Transverse colon (tissue), 3 donors: ENCODE measurements at regions not wholly inside any gene's neighbourhood (a gene's known extent, or its start where the extent isn't known, plus 50 kb on each side); places are given as distances from the start of the nearest gene placed in this dataset.

Experiments used
- EP300 ChIP-seq: sonication (generic); formaldehyde crosslinking; IDR thresholded peaks from one replicate; pipeline ENCODE4 v1.6.1; 2017; ENCODE audit warnings: antibody characterized with exemption, low read depth
- TF ChIP-seq, protein P1 (sequence below), 5 experiments: fragments of 200-600 bp in 3 of 5; fragments of 450-650 bp in 2 of 5; sonication (generic) in 3 of 5; IDR thresholded peaks; 1 replicate in 2 of 5; 2 replicates in 3 of 5; pipeline ENCODE4 v1.5.1; 2016 to 2017; ENCODE audit warnings: antibody characterized with exemption in 5 of 5, inconsistent platforms in 3 of 5, mild to moderate bottlenecking in 2 of 5, moderate library complexity in 1 of 5

DNA sequence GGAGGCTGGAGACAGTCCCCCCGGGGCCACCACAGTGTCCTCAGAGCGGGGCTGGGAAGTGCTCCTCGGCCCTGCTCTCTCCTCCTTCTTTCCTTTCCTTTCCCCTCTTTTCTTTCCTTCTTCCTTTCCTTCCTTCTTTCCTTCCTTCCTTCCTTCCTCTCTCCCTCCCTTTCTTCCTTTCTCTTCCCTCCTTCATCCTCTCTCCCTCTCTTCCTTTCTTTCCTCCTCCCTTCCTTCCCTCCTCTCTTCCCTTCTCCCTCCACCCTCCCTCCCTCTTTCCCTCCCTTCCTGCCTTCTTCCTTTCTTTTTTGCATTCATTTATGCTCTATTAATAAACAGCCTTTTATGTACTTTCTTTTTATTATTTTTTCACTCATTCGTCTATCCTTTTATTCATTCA, 127.1 kb upstream of the TCERG1L start:
- TF ChIP-seq, protein P1, sequence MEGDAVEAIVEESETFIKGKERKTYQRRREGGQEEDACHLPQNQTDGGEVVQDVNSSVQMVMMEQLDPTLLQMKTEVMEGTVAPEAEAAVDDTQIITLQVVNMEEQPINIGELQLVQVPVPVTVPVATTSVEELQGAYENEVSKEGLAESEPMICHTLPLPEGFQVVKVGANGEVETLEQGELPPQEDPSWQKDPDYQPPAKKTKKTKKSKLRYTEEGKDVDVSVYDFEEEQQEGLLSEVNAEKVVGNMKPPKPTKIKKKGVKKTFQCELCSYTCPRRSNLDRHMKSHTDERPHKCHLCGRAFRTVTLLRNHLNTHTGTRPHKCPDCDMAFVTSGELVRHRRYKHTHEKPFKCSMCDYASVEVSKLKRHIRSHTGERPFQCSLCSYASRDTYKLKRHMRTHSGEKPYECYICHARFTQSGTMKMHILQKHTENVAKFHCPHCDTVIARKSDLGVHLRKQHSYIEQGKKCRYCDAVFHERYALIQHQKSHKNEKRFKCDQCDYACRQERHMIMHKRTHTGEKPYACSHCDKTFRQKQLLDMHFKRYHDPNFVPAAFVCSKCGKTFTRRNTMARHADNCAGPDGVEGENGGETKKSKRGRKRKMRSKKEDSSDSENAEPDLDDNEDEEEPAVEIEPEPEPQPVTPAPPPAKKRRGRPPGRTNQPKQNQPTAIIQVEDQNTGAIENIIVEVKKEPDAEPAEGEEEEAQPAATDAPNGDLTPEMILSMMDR (IDR thresholded peaks at IDR 0.05), result no peak
- TF ChIP-seq EP300, result no peak
